AG09309 (cell line): ENCODE measurements at regions not wholly inside any gene's neighbourhood (a gene's known extent, or its start where the extent isn't known, plus 50 kb on each side); places are given as distances from the start of the nearest gene placed in this dataset.

Source experiments
- DNase-seq: peaks from one replicate; pipeline ENCODE4 v3.0.0-alpha.2; 2010; ENCODE audit warnings: low read depth
- H3K4me3 ChIP-seq: 2 replicates; pipeline ENCODE4 v1.5.1; 2011; ENCODE audit warnings: mild to moderate bottlenecking, low read depth, low read length, moderate library complexity; ENCODE audit not compliant: control insufficient read depth
- TF ChIP-seq, protein P1 (sequence below): IDR thresholded peaks from 2 replicates; pipeline ENCODE4 v1.5.1; 2011; ENCODE audit warnings: mild to moderate bottlenecking, low read depth, low read length, inconsistent platforms; ENCODE audit not compliant: insufficient read depth, control insufficient read depth; ENCODE audit errors: missing control alignments

DNA sequence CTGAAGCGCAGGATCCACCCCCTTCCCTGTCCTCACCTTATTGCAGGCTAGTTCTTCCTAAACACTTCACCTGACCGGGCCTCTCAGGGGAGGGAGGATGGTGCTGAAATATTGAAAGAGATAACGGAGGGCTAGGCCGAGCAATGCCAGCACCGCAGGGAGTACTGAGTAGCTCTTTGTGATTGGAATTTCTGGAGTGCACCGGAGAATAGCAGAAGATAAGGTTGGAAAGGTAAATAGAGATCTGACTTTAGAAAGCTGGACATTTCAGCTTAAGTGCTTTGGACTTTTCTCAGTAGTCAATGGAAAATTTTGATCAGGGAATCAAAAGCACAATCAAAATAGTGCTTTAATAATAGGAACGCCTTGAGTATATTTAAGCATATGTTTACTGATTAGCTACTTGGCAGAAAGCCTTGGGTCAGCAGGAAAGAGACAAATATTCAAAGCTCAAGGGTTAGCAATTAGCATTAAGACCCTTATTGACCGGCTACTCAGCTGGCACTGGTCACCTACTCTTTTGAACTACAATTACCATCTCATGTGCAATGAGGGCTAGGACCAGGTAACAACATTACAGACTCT lies 142.9 kb upstream of the NDUFV2 start:
- DNase-seq, result no peak
- TF ChIP-seq, protein P1, sequence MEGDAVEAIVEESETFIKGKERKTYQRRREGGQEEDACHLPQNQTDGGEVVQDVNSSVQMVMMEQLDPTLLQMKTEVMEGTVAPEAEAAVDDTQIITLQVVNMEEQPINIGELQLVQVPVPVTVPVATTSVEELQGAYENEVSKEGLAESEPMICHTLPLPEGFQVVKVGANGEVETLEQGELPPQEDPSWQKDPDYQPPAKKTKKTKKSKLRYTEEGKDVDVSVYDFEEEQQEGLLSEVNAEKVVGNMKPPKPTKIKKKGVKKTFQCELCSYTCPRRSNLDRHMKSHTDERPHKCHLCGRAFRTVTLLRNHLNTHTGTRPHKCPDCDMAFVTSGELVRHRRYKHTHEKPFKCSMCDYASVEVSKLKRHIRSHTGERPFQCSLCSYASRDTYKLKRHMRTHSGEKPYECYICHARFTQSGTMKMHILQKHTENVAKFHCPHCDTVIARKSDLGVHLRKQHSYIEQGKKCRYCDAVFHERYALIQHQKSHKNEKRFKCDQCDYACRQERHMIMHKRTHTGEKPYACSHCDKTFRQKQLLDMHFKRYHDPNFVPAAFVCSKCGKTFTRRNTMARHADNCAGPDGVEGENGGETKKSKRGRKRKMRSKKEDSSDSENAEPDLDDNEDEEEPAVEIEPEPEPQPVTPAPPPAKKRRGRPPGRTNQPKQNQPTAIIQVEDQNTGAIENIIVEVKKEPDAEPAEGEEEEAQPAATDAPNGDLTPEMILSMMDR, result no peak
- H3K4me3 ChIP-seq, result no peak overlapping the region

- no peak for DNase-seq
- H3K4me3 ChIP-seq, result no peak overlapping the region
Measured at GRCh38 chr18:8960740-8961657, 141.5 kb upstream of the NDUFV2 start.

DNA sequence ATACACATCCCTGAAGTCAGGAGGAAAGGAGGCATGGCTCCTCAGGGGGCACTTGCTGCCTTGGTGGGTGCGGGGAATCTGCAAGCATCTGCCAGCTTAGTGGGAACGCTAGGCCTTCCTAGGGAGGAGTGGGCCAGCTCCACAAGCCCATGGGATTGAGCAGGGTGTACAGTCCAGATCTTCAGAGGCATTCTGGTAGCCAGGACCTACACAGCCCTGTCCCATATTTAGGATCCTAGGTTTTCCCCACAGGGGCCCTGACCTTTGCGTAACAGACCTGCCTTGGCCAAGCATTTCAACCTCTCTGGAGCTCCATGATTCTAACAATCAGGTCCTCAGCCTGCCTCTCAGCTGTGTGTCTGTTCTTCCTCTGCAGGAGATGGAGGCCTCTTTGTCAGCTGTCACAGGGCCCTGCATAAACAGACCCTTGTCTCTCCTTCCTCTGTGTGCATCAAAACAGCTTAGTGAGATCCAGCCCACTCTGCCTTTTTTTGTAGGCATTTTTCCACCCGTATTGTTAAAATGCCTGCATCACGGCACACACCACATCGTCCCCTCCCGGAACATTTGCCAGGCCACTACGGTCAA lies 140.2 kb upstream of the NDUFV2 start:
- no peak overlapping the region for H3K4me3 ChIP-seq
- TF ChIP-seq, protein P1, result no peak
- no peak for DNase-seq

More at GRCh38 chr18:8960740-8961657, 141.5 kb upstream of the NDUFV2 start:
- TF ChIP-seq, protein P1, result no peak

- no peak overlapping the region for H3K4me3 ChIP-seq
- TF ChIP-seq, protein P1, result no peak
- no peak for DNase-seq
Measured at GRCh38 chr18:8962855-8963635, 139.5 kb upstream of the NDUFV2 start.

DNA sequence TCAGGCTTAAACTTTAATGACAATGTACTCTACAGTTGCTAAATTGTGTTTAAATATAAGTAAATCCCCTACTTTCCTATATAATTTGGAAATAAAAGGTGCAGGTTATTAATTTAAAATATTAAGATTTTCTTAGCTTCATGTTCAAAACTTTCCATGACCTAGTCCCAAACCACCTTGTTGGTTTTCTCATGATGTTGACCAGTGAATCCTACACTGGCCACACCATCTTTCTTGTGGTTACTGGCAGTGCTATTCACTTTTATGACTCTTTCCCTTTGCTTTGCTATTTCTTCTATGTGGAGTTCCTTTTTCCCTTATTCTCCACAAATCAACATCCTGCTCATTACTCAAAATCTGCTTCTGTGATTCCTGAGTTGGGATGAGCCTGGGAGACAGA lies 138.6 kb upstream of the NDUFV2 start:
- TF ChIP-seq, protein P1, result no peak
- H3K4me3 ChIP-seq, result no peak overlapping the region
- DNase-seq, result no peak

DNA sequence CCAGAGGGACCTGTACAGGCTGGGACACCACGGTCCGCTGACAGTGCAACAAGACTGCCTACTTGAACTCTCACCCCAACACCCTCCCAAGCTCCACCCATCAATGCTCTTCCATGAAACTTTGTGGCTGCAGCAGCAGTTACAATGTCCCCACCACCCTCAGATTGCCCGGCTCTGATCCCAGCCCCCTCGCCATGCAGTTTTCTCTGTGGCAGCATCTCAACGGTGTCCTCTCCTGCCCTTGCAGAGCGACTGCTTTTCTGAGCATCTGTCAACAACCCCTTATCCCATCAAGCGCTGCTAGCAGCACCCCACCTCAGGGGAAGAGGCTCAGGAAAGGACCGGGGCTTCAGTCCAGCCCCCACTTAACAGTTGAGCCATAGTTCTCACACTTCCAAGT lies 137.1 kb upstream of the NDUFV2 start:
- no peak for DNase-seq
- TF ChIP-seq, protein P1, result no peak
- no peak overlapping the region for H3K4me3 ChIP-seq
